CD4-positive, alpha-beta T cell (primary cell): ENCODE measurements at regions not wholly inside any gene's neighbourhood (a gene's known extent, or its start where the extent isn't known, plus 50 kb on each side); places are given as distances from the start of the nearest gene placed in this dataset.

ENCODE experiments used
- ATAC-seq: fragments of 200-7000 bp; cut with Tn5 transposase; one replicate; pipeline ENCODE4 v1.10.0; 2022; ENCODE audit warnings: mild to moderate bottlenecking; ENCODE audit not compliant: poor library complexity
- CTCF ChIA-PET: fragments of 350-600 bp; sonication (Branson Sonifier 250); formaldehyde crosslinking; loops from one replicate; lab custom pipeline; 2021; ENCODE audit warnings: antibody characterized with exemption, inconsistent platforms; lab: Charles Lee
- POLR2A ChIA-PET: fragments of 350-600 bp; sonication (Branson Sonifier 250); formaldehyde crosslinking; loops from one replicate; lab custom pipeline; 2021; ENCODE audit warnings: antibody characterized with exemption, inconsistent platforms; lab: Charles Lee
- DNase-seq, 14 experiments: peaks; one replicate each; pipeline ENCODE4 v3.0.0-alpha.2; 2013 to 2020; ENCODE audit warnings: mixed read lengths in 2 of 14
- H3K27ac ChIP-seq, 2 donors: one replicate each; pipeline versions ENCODE4 v1.5.1 to v1.7.0; 2013; ENCODE audit warnings: low read length in 2 of 2, low read depth in 1 of 2, mild to moderate bottlenecking in 1 of 2
- H3K27me3 ChIP-seq, 2 experiments: 1 replicate in 1 of 2; 2 replicates in 1 of 2; pipeline versions ENCODE4 v1.6.1 to v1.7.0; 2013; ENCODE audit warnings: low read length in 2 of 2, control low read depth in 1 of 2, mild to moderate bottlenecking in 1 of 2, moderate library complexity in 1 of 2; ENCODE audit not compliant: insufficient read depth in 2 of 2, control insufficient read depth in 1 of 2
- H3K36me3 ChIP-seq: one replicate; pipeline ENCODE4 v1.6.1; 2013; ENCODE audit warnings: low read length, control low read depth; ENCODE audit not compliant: insufficient read depth
- H3K4me1 ChIP-seq: one replicate; pipeline ENCODE4 v1.6.1; 2013; ENCODE audit warnings: low read length, control low read depth; ENCODE audit not compliant: insufficient read depth
- H3K4me3 ChIP-seq: one replicate; pipeline ENCODE4 v1.5.1; 2013; ENCODE audit warnings: mild to moderate bottlenecking, low read length, moderate library complexity
- H3K9me3 ChIP-seq, 2 experiments: 1 replicate in 1 of 2; 2 replicates in 1 of 2; pipeline versions ENCODE4 v1.6.1 to v1.7.0; 2013; ENCODE audit warnings: low read length in 2 of 2, mild to moderate bottlenecking in 2 of 2, control low read depth in 1 of 2, moderate library complexity in 1 of 2; ENCODE audit not compliant: control insufficient read depth in 1 of 2, insufficient read depth in 1 of 2
- H3K27ac Mint-ChIP-seq: one replicate; pipeline ENCODE4 v1.8.0; 2020; ENCODE audit warnings: mixed read lengths
- H3K27me3 Mint-ChIP-seq: one replicate; pipeline ENCODE4 v1.8.0; 2021; ENCODE audit warnings: mixed read lengths
- H3K36me3 Mint-ChIP-seq: one replicate; pipeline ENCODE4 v1.8.0; 2021; ENCODE audit warnings: low read depth, mixed read lengths
- H3K4me1 Mint-ChIP-seq: one replicate; pipeline ENCODE4 v1.8.0; 2021; ENCODE audit warnings: low read depth, mixed read lengths
- H3K4me3 Mint-ChIP-seq: one replicate; pipeline ENCODE4 v1.8.0; 2020; ENCODE audit warnings: mild to moderate bottlenecking, mixed read lengths
- H3K9me3 Mint-ChIP-seq: one replicate; pipeline ENCODE4 v1.8.0; 2020; ENCODE audit warnings: mixed read lengths
- intact Hi-C, 2 experiments: fragments of 100-400 bp; cut with DNase I in 1 of 2; cut with micrococcal nuclease in 1 of 2; formaldehyde crosslinking; loops; one replicate each; pipeline versions ENCODE4 v1.15.1 to v1.9.0; 2023 to 2025; cut with DNase I, micrococcal nuclease
- TF ChIP-seq, protein P1 (sequence below): fragments of 200-600 bp; IDR thresholded peaks from one replicate; pipeline ENCODE4 v1.8.0; 2022; ENCODE audit warnings: antibody characterized with exemption, mild to moderate bottlenecking

DNA sequence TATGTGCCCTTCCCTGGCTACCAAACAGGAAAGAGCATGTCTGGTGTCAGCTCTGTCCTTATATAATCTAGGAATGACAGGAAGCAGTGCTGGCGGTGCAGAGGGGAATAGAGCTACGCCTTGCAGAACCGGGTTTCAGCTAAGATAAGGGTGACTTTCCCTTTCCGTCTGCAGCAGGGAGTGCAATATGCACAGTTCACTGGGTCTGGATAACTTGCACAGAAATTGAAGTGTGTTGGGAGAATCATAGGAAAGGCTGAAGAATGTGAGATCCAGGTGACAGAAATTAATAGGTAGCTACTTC lies 90.0 kb upstream of the TSHZ3 start:
- intact Hi-C loops: no loop called here
- TF ChIP-seq, protein P1, sequence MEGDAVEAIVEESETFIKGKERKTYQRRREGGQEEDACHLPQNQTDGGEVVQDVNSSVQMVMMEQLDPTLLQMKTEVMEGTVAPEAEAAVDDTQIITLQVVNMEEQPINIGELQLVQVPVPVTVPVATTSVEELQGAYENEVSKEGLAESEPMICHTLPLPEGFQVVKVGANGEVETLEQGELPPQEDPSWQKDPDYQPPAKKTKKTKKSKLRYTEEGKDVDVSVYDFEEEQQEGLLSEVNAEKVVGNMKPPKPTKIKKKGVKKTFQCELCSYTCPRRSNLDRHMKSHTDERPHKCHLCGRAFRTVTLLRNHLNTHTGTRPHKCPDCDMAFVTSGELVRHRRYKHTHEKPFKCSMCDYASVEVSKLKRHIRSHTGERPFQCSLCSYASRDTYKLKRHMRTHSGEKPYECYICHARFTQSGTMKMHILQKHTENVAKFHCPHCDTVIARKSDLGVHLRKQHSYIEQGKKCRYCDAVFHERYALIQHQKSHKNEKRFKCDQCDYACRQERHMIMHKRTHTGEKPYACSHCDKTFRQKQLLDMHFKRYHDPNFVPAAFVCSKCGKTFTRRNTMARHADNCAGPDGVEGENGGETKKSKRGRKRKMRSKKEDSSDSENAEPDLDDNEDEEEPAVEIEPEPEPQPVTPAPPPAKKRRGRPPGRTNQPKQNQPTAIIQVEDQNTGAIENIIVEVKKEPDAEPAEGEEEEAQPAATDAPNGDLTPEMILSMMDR: no peak
- ATAC-seq: no peak

DNA sequence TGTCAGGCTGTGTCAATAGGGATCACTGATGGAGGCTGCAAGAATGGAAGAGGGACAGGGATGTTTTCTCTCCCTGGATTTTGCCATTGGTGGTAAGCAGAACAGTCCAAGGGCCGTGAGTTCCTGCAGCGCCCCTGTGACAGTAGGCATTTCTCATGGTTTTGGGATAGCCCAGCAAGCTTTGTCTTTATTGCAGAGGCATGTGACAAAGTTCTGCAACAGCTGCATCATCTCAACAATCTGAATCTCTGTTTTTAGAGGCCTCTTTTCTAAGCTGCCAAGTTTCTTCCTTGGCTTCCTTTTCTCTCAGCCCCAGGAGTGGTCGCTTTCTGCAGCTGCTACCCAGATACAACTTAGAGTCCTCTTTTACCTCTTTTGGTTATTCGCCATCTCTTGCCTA lies 95.7 kb upstream of the TSHZ3 start:
- intact Hi-C loops: no loop called here
- no peak overlapping the region for H3K27ac ChIP-seq
- Mint-ChIP-seq H3K4me3 (no peak overlapping the region), H3K27me3 (peaks cover 13% of the 10 kb centered on the region), H3K4me1 (no peaks in the 10 kb centered on the region), H3K36me3 (no peaks in the 10 kb centered on the region), H3K9me3 (no peaks in the 10 kb centered on the region), H3K27ac (no peak overlapping the region)
- no peaks in the 10 kb centered on the region for H3K36me3 ChIP-seq
- ChIA-PET POLR2A (no interaction called here), CTCF (no interaction called here)
- H3K4me1 ChIP-seq: no peaks in the 10 kb centered on the region
- H3K27me3 ChIP-seq: peaks cover under 1 to 2% of the 10 kb centered on the region in 2 experiments
- ATAC-seq: no peak
- DNase-seq: no peak
- TF ChIP-seq, protein P1: no peak
- H3K4me3 ChIP-seq: no peak overlapping the region
- peaks cover 8 to 11% of the 10 kb centered on the region in 2 experiments for H3K9me3 ChIP-seq

More for the DNA sequence above, 90.0 kb upstream of the TSHZ3 start:
- H3K36me3 ChIP-seq: no peaks in the 10 kb centered on the region
- peaks cover 5 to 6% of the 10 kb centered on the region in 2 experiments for H3K9me3 ChIP-seq
- Mint-ChIP-seq H3K27me3 (peaks cover 20% of the 10 kb centered on the region), H3K27ac (no peak overlapping the region), H3K4me3 (no peak overlapping the region), H3K36me3 (no peaks in the 10 kb centered on the region), H3K9me3 (peaks cover 9% of the 10 kb centered on the region), H3K4me1 (no peaks in the 10 kb centered on the region)
- DNase-seq: no peak
- H3K27ac ChIP-seq: no peak overlapping the region
- peaks cover 7 to 13% of the 10 kb centered on the region in 2 experiments for H3K27me3 ChIP-seq
- CTCF ChIA-PET: no interaction called here
- POLR2A ChIA-PET: no interaction called here
- no peak overlapping the region for H3K4me3 ChIP-seq
- H3K4me1 ChIP-seq: no peaks in the 10 kb centered on the region

DNA sequence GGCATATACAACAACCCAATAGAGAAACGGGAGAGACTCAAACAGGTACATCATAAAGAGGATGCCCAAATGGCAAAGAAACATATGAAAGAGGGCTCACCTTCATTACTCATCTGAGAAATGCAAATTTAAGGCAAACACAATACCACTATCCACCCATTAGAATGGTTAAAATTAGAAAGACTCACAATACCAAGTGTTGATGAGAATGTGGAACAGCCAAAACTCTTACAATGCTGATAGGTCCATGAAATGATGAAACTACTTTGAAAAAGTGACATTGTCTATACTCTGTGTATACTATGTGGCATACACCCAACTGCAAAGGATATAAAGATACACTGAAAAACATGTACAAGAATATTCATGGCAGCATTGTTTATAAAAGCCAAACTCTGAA lies 96.2 kb upstream of the TSHZ3 start:
- Mint-ChIP-seq H3K4me3 (no peak overlapping the region), H3K27ac (no peak overlapping the region), H3K4me1 (no peaks in the 10 kb centered on the region), H3K36me3 (no peaks in the 10 kb centered on the region), H3K27me3 (peaks cover 18% of the 10 kb centered on the region), H3K9me3 (no peaks in the 10 kb centered on the region)
- no peak overlapping the region for H3K27ac ChIP-seq
- H3K4me1 ChIP-seq: no peaks in the 10 kb centered on the region
- intact Hi-C loops: no loop called here
- TF ChIP-seq, protein P1: no peak
- DNase-seq (no peak), ATAC-seq (no peak)
- peaks cover 0 to 2% of the 10 kb centered on the region in 2 experiments for H3K27me3 ChIP-seq
- no peaks in the 10 kb centered on the region for H3K36me3 ChIP-seq
- ChIA-PET POLR2A (no interaction called here), CTCF (no interaction called here)
- peaks cover 8 to 11% of the 10 kb centered on the region in 2 experiments for H3K9me3 ChIP-seq
- H3K4me3 ChIP-seq: no peak overlapping the region
